Esophagus muscularis mucosa (tissue), 4 donors: ENCODE measurements at regions not wholly inside any gene's neighbourhood (a gene's known extent, or its start where the extent isn't known, plus 50 kb on each side); places are given as distances from the start of the nearest gene placed in this dataset.

Source experiments
- DNase-seq: peaks from one replicate; pipeline ENCODE4 v3.0.0-alpha.2; 2017; ENCODE audit errors: extremely low spot score
- H3K27ac ChIP-seq, 4 donors: fragments of 200-600 bp; sonication (generic); replicated peaks in 1 of 4; 1 replicate in 3 of 4; 2 replicates in 1 of 4; pipeline ENCODE4 v1.5.1; 2016 to 2019; ENCODE audit warnings: mild to moderate bottlenecking in 1 of 4
- H3K27me3 ChIP-seq, 4 donors: fragments of 200-600 bp; sonication (generic); one replicate each; pipeline versions ENCODE4 v1.5.1 to v1.6.0; 2016 to 2019
- H3K36me3 ChIP-seq, 4 donors: fragments of 200-600 bp; sonication (generic); one replicate each; pipeline ENCODE4 v1.5.1; 2016 to 2019
- H3K4me1 ChIP-seq, 4 donors: fragments of 200-600 bp; sonication (generic); one replicate each; pipeline ENCODE4 v1.5.1; 2016 to 2019
- H3K4me3 ChIP-seq, 4 donors: fragments of 200-600 bp; sonication (generic); 1 replicate in 2 of 4; 2 replicates in 2 of 4; pipeline ENCODE4 v1.5.1; 2016 to 2019; ENCODE audit warnings: mild to moderate bottlenecking in 4 of 4, moderate library complexity in 1 of 4
- H3K9me3 ChIP-seq, 4 donors: fragments of 200-600 bp; sonication (generic); 1 replicate in 3 of 4; 2 replicates in 1 of 4; pipeline ENCODE4 v1.5.1; 2016 to 2019
- EP300 ChIP-seq: sonication (generic); formaldehyde crosslinking; IDR thresholded peaks from one replicate; pipeline ENCODE4 v1.6.1; 2017; ENCODE audit warnings: antibody characterized with exemption
- POLR2A ChIP-seq: fragments of 450-650 bp; IDR thresholded peaks from one replicate; pipeline ENCODE4 v1.6.1; 2017; ENCODE audit warnings: antibody characterized with exemption, moderate library complexity, mild to moderate bottlenecking, low read depth
- POLR2AphosphoS5 ChIP-seq, 2 donors: sonication (generic); formaldehyde crosslinking; IDR thresholded peaks; one replicate each; pipeline ENCODE4 v1.6.1; 2017; ENCODE audit warnings: antibody characterized with exemption in 2 of 2
- WGBS: methylation state at CpG from one replicate; pipeline ENCODE4 v1.1.5; 2018; 5-methylcytosine and 5-hydroxymethylcytosine counted together
- intact Hi-C: fragments of 100-400 bp; cut with DNase I; formaldehyde crosslinking; loops from one replicate; pipeline ENCODE4 v1.15.1; 2023
- TF ChIP-seq, protein P1 (sequence below), 3 experiments: fragments of 200-600 bp in 2 of 3; fragments of 450-650 bp in 1 of 3; sonication (generic) in 2 of 3; IDR thresholded peaks; one replicate each; pipeline ENCODE4 v1.5.1; 2017 to 2019; ENCODE audit warnings: antibody characterized with exemption in 3 of 3, mild to moderate bottlenecking in 2 of 3, moderate library complexity in 1 of 3

- TF ChIP-seq, protein P1, sequence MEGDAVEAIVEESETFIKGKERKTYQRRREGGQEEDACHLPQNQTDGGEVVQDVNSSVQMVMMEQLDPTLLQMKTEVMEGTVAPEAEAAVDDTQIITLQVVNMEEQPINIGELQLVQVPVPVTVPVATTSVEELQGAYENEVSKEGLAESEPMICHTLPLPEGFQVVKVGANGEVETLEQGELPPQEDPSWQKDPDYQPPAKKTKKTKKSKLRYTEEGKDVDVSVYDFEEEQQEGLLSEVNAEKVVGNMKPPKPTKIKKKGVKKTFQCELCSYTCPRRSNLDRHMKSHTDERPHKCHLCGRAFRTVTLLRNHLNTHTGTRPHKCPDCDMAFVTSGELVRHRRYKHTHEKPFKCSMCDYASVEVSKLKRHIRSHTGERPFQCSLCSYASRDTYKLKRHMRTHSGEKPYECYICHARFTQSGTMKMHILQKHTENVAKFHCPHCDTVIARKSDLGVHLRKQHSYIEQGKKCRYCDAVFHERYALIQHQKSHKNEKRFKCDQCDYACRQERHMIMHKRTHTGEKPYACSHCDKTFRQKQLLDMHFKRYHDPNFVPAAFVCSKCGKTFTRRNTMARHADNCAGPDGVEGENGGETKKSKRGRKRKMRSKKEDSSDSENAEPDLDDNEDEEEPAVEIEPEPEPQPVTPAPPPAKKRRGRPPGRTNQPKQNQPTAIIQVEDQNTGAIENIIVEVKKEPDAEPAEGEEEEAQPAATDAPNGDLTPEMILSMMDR (IDR thresholded peaks at IDR 0.05), result no peak
- TF ChIP-seq POLR2A, result no peak
- TF ChIP-seq POLR2AphosphoS5 (IDR thresholded peaks at IDR 0.05), result no peak
- H3K27ac ChIP-seq, result no peak overlapping the region
- DNase-seq, result no peak
- H3K27me3 ChIP-seq, result no peaks in the 10 kb centered on the region
- no peaks in the 10 kb centered on the region for H3K9me3 ChIP-seq
- no peaks in the 10 kb centered on the region for H3K36me3 ChIP-seq
- no peak overlapping the region for H3K4me3 ChIP-seq
- H3K4me1 ChIP-seq, result peaks cover 0 to 3% (median 0%) of the 10 kb centered on the region in 4 donors
- intact Hi-C loops, result no loop called here
- 73% methylated on average over 2 of the region's 2 CpGs for WGBS
Observed at GRCh38 chr10:91156196-91156595, 64.3 kb upstream of the PCGF5 start.

DNA sequence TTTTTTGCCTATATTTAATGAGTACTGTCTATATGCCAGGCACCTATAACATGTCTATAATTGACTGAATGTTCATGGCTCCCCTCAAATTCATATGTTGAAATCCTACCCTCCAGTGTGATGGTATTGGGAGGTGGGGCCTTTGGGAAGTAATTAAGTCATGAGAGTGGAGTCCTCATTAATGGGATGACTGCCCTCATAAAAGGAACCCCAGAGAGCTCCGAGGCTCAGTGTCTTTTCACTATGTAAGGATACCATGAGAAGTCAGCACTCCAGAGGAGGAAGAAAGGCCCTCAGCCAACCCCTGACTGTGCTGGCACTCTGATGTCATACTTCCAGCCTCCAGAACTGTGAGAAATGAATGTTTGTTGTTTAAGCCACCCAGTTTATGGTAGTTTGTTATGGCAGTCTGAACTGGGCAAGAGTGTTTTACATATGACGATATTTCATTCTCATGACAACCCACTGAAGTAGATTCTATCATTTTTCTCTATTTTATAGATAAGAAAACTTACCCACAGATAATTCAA lies 61.1 kb upstream of the PCGF5 start:
- 92% methylated on average over 2 of the region's 2 CpGs for WGBS
- Histone ChIP-seq H3K4me1 (peaks cover 5 to 19% (median 12%) of the 10 kb centered on the region in 4 donors), H3K4me3 (no peak overlapping the region)

DNA sequence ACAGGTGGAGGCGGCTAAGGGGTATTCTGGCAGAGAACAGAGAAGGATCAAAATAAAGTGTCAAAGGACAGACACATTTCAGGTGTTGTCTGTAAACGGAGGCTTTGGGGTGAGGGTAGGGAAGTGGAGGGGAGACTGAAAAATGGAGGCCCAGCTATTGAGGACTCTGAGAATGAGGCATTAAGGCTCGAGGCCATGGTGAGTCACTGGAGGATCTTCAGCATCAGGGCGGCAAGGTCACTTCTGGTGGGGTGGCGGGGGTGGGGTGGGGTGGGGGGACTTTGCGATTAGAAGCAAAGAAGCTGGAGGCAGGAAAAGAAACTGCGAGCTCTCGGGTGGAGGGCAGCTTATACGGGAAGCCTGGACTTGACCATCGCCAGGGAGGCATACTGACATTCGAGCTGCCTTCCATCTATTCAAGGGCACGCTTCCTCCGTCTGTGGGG lies 58.4 kb upstream of the PCGF5 start:
- Histone ChIP-seq H3K4me3 (peak overlapping the region; percentile 93 to 97 (median 94)), H3K36me3 (no peaks in the 10 kb centered on the region), H3K4me1 (peaks cover 5 to 33% (median 25%) of the 10 kb centered on the region in 4 donors), H3K9me3 (no peaks in the 10 kb centered on the region), H3K27ac (peak overlapping the region; percentile 92 to 99 (median 97)), H3K27me3 (no peaks in the 10 kb centered on the region)
- 7% methylated on average over 13 of the region's 13 CpGs for WGBS
- no peak for DNase-seq
- intact Hi-C loops, result loop anchor here (2.0 kb wide), 1 partner anchor 59 kb away; the partner anchor contains the start of gene PCGF5
- TF ChIP-seq POLR2AphosphoS5 (IDR thresholded peaks at IDR 0.05), result no peak
- TF ChIP-seq, protein P1 (IDR thresholded peaks at IDR 0.05), result no peak
- TF ChIP-seq EP300, result no peak
- no peak for TF ChIP-seq POLR2A

More for the DNA sequence above, 61.1 kb upstream of the PCGF5 start:
- no peaks in the 10 kb centered on the region for H3K9me3 ChIP-seq
- intact Hi-C loops, result no loop called here
- no peak overlapping the region for H3K27ac ChIP-seq
- no peaks in the 10 kb centered on the region for H3K36me3 ChIP-seq
- DNase-seq, result no peak
- no peaks in the 10 kb centered on the region for H3K27me3 ChIP-seq
- no peak for TF ChIP-seq POLR2A
- TF ChIP-seq POLR2AphosphoS5 (IDR thresholded peaks at IDR 0.05), result no peak
- TF ChIP-seq, protein P1 (IDR thresholded peaks at IDR 0.05), result no peak
- TF ChIP-seq EP300, result no peak

- H3K27me3 ChIP-seq, result no peaks in the 10 kb centered on the region
- 3% methylated on average over 5 of the region's 110 CpGs for WGBS
- no peaks in the 10 kb centered on the region for H3K36me3 ChIP-seq
- no peaks in the 10 kb centered on the region for H3K9me3 ChIP-seq
- TF ChIP-seq POLR2AphosphoS5 (IDR thresholded peaks at IDR 0.05) (peak; percentile 12 to 76), EP300 (no peak), POLR2A (no peak)
- TF ChIP-seq, protein P1 (IDR thresholded peaks at IDR 0.05), result no peak
- H3K4me1 ChIP-seq, result peaks cover 5 to 33% (median 25%) of the 10 kb centered on the region in 4 donors
- DNase-seq, result no peak
- intact Hi-C loops, result loop anchor here (2.0 kb wide), 1 partner anchor 58 kb away; the partner anchor contains the start of gene PCGF5
- H3K4me3 ChIP-seq, result peak overlapping the region; percentile 93 to 97 (median 94)
- H3K27ac ChIP-seq, result peak overlapping the region; percentile 96 to 99 (median 97)
Observed at GRCh38 chr10:91162495-91163268, 57.8 kb upstream of the PCGF5 start.
